ENCODE measurements at regions not wholly inside any gene's neighbourhood (a gene's known extent, or its start where the extent isn't known, plus 50 kb on each side); places are given as distances from the start of the nearest gene placed in this dataset.
"Not testable (repeated sequence)": the region's sequence is repeated elsewhere in the genome, so short reads cannot be mapped to it uniquely, and the experiment has no call there.

DNA sequence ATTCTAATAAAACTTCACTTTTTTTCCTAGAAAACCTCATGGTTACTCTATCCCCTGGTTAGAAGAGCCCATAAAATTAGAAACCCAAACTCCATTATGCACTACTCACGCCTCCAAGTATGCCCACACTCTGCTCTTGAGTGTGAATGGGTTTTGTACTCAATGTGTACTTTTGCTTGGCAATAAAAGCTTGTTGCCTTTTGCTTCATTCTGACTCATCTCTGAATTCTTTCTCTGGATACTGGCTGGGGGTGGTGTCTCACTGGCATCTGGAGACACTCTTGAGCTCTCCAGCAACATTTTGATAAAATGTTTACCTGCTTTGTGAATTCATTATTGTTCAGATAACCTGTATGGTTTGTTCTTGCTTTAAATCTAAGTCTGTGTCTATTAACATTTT is 963.3 kb downstream of the TRAM1L1 start:
- ChIA-PET CTCF (no interaction called here), POLR2A (no interaction called here)
- intact Hi-C loops (cut with micrococcal nuclease) = no loop called here
- no peak for ATAC-seq
- H3K4me1 Mint-ChIP-seq (ENCODE audit: low read depth) = no peaks in the 10 kb centered on the region
- TF ChIP-seq, protein P1, sequence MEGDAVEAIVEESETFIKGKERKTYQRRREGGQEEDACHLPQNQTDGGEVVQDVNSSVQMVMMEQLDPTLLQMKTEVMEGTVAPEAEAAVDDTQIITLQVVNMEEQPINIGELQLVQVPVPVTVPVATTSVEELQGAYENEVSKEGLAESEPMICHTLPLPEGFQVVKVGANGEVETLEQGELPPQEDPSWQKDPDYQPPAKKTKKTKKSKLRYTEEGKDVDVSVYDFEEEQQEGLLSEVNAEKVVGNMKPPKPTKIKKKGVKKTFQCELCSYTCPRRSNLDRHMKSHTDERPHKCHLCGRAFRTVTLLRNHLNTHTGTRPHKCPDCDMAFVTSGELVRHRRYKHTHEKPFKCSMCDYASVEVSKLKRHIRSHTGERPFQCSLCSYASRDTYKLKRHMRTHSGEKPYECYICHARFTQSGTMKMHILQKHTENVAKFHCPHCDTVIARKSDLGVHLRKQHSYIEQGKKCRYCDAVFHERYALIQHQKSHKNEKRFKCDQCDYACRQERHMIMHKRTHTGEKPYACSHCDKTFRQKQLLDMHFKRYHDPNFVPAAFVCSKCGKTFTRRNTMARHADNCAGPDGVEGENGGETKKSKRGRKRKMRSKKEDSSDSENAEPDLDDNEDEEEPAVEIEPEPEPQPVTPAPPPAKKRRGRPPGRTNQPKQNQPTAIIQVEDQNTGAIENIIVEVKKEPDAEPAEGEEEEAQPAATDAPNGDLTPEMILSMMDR (IDR thresholded peaks at IDR 0.05) = no peak
- no peaks in the 10 kb centered on the region for H3K27me3 Mint-ChIP-seq
- DNase-seq = no peak
- no peak overlapping the region for H3K27ac Mint-ChIP-seq
- H3K9me3 Mint-ChIP-seq = peaks cover 5% of the 10 kb centered on the region
- no peak overlapping the region for H3K4me3 Mint-ChIP-seq
- no peaks in the 10 kb centered on the region for H3K36me3 Mint-ChIP-seq (ENCODE audit: low read depth)

DNA sequence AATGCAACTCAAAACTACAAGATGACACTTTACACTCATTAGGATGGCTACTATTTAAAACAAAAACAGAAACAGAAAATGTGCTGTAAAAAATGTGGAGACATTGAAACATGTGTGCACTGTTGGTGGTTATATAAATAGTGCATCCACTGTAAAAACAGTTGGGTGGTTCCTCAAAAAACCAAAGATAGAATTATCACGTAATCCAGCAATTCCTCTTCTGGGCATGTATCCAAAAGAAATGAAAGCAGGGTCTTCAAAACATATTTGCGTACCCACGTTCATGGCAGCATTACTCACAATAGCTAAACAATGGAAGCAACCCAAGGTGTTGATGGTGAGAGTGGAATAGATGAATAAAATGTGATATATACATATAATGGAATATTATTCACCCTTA is 967.2 kb downstream of the TRAM1L1 start:
- intact Hi-C loops (cut with micrococcal nuclease) = no loop called here
- TF ChIP-seq, protein P1 (IDR thresholded peaks at IDR 0.05) = no peak

DNA sequence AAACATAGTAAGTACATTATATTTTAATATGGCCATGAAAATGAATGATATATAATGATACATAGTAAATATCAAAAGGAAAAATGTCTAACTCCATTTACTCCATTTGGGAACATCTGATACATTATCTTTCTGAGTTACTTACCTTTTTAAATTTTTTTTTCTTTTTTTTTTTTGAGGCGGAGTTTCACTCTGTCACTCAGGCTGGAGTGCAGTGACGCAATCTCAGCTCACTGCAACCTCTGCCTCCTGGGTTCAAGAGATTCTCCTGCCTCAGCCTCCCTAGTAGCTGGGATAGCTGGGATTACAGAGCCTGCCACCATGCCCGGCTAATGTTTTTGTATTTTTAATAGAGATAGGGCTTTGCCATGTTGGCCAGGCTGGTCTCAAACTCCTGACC is 972.5 kb downstream of the TRAM1L1 start:
- H3K27ac Mint-ChIP-seq; H3K27me3 Mint-ChIP-seq; H3K4me3 Mint-ChIP-seq; ATAC-seq; H3K4me1 Mint-ChIP-seq (ENCODE audit: low read depth); CTCF ChIA-PET; POLR2A ChIA-PET; H3K36me3 Mint-ChIP-seq (ENCODE audit: low read depth); DNase-seq; H3K9me3 Mint-ChIP-seq; intact Hi-C loops (cut with micrococcal nuclease): not testable (repeated sequence)

More for the DNA sequence above, 967.2 kb downstream of the TRAM1L1 start:
- no peaks in the 10 kb centered on the region for H3K4me1 Mint-ChIP-seq (ENCODE audit: low read depth)
- ChIA-PET CTCF (no interaction called here), POLR2A (no interaction called here)
- H3K27ac Mint-ChIP-seq = no peak overlapping the region
- peaks cover 3% of the 10 kb centered on the region for H3K9me3 Mint-ChIP-seq
- DNase-seq = no peak
- H3K4me3 Mint-ChIP-seq = no peak overlapping the region
- ATAC-seq = no peak
- no peaks in the 10 kb centered on the region for H3K36me3 Mint-ChIP-seq (ENCODE audit: low read depth)
- H3K27me3 Mint-ChIP-seq = no peaks in the 10 kb centered on the region

DNA sequence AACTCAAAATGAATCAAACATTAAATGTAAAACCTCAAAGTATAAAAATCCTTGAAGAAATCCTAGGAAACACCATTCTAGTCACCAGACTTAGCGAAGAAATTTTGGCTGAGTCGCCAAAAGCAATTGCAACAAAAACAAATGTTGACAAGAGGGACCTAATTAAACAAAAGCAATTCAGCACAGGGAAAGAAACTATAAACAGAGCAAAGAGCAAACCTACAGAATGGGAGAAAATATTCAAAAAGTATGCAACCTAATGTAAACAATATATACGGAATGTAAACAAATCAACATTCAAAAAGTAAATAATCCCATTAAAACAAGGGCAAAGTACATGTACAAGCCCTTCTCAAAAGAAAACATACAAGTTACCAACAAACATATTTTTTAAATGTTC is 974.7 kb downstream of the TRAM1L1 start:
- ATAC-seq = no peak
- no peaks in the 10 kb centered on the region for H3K36me3 Mint-ChIP-seq (ENCODE audit: low read depth)
- ChIA-PET CTCF (no interaction called here), POLR2A (no interaction called here)
- H3K27me3 Mint-ChIP-seq = no peaks in the 10 kb centered on the region
- no peak for DNase-seq
- no peak overlapping the region for H3K27ac Mint-ChIP-seq
- TF ChIP-seq, protein P1 (IDR thresholded peaks at IDR 0.05) = no peak
- intact Hi-C loops (cut with micrococcal nuclease) = no loop called here
- no peak overlapping the region for H3K4me3 Mint-ChIP-seq
- peaks cover 2% of the 10 kb centered on the region for H3K9me3 Mint-ChIP-seq
- H3K4me1 Mint-ChIP-seq (ENCODE audit: low read depth) = no peaks in the 10 kb centered on the region

DNA sequence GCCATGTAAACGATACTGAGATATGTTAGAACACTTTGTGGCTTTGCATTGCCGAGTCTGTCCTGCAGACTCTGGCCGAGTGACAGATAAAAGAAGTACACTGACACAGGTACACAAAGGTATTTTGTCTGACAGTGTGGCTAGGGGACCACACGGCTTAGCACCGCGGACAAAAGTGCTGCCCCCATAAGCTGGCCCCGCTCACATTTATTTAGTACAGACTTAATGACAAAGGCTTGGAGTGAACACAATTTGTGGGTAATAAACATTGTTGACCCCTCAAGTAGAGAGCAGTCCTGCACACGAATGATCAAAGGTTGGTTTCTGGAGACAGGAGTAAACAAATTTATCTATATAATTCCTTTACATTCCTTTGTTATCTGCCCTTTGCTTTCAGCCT is 976.8 kb downstream of the TRAM1L1 start:
- DNase-seq (no peak), ATAC-seq (no peak)
- intact Hi-C loops (cut with micrococcal nuclease) = no loop called here
- Mint-ChIP-seq H3K4me3 (no peak overlapping the region), H3K27me3 (no peaks in the 10 kb centered on the region), H3K9me3 (peaks cover 2% of the 10 kb centered on the region), H3K4me1 (ENCODE audit: low read depth) (no peaks in the 10 kb centered on the region), H3K36me3 (ENCODE audit: low read depth) (no peaks in the 10 kb centered on the region), H3K27ac (no peak overlapping the region)
- POLR2A ChIA-PET = no interaction called here
- CTCF ChIA-PET = no interaction called here
- TF ChIP-seq, protein P1 (IDR thresholded peaks at IDR 0.05) = no peak

- H3K9me3 Mint-ChIP-seq = peaks cover 6% of the 10 kb centered on the region
- H3K27me3 Mint-ChIP-seq = no peaks in the 10 kb centered on the region
- H3K4me1 Mint-ChIP-seq (ENCODE audit: low read depth) = no peaks in the 10 kb centered on the region
- no peak for DNase-seq
- H3K27ac Mint-ChIP-seq = no peak overlapping the region
- H3K36me3 Mint-ChIP-seq (ENCODE audit: low read depth) = no peaks in the 10 kb centered on the region
- H3K4me3 Mint-ChIP-seq = no peak overlapping the region
- intact Hi-C loops (cut with micrococcal nuclease) = no loop called here
- ChIA-PET POLR2A (no interaction called here), CTCF (no interaction called here)
- no peak for ATAC-seq
- TF ChIP-seq, protein P1 (IDR thresholded peaks at IDR 0.05) = no peak
Observed at GRCh38 chr4:116101321-116101720, 984.1 kb downstream of the TRAM1L1 start.

All from activated CD8-positive, alpha-beta T cell treated with anti-CD3 and anti-CD28 coated beads for 36 hours (primary cell).